A673 (cell line): ENCODE measurements at regions not wholly inside any gene's neighbourhood (a gene's known extent, or its start where the extent isn't known, plus 50 kb on each side); places are given as distances from the start of the nearest gene placed in this dataset.

Experiments used
- EZH2 ChIP-seq: fragments of 200-600 bp; sonication (generic); IDR thresholded peaks from 2 replicates; pipeline ENCODE4 v1.6.1; 2017; ENCODE audit warnings: borderline replicate concordance, low read depth, mild to moderate bottlenecking, mixed read lengths, antibody characterized with exemption, low read length; ENCODE audit not compliant: poor library complexity, severe bottlenecking
- TF ChIP-seq, protein P1 (sequence below): fragments of 300-800, 200-600 bp; sonication (generic); conservative IDR thresholded peaks from 2 replicates; pipeline ENCODE4 v1.5.1; 2017; ENCODE audit warnings: low read depth, mild to moderate bottlenecking, antibody characterized with exemption, low read length, moderate library complexity, mixed read lengths

DNA sequence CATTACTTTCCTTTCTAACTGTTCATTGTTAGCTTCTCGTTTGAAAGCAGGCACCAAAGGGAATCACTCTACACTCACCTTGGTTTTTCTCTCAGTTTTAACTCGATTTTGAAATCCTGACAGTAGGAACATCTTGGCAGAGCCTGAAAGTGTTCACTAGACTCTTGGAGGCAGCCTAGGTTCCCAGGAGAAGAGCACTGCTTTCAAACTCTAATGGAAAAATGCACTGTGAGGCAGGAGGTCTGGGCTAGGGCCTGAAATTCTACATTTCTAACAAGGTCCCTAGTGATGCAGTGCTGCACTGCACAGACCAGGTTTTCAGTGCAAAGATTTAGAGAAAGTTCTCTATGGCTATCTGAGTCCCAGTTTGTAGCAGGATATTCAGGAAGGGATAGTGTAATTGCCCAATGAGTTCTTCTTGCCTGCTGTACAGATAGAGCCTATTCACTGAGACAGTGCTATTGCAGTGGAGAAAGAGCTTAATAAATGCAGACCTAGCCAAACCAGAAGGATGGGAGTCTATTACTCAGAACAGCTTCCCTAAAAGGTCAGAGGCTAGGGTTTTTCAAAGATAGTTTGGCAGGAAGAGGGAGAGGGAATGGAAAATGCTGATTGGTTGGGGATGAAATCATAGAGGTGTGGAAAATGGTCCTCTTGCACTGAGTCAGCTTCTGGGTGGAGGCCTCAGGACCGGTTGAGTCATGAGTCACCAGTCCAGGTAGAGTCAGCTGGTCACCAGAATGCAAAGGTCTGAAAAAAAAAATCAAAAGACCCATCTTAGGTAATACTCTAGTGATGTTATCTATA, 153.9 kb downstream of the GPBP1 start:
- TF ChIP-seq, protein P1, sequence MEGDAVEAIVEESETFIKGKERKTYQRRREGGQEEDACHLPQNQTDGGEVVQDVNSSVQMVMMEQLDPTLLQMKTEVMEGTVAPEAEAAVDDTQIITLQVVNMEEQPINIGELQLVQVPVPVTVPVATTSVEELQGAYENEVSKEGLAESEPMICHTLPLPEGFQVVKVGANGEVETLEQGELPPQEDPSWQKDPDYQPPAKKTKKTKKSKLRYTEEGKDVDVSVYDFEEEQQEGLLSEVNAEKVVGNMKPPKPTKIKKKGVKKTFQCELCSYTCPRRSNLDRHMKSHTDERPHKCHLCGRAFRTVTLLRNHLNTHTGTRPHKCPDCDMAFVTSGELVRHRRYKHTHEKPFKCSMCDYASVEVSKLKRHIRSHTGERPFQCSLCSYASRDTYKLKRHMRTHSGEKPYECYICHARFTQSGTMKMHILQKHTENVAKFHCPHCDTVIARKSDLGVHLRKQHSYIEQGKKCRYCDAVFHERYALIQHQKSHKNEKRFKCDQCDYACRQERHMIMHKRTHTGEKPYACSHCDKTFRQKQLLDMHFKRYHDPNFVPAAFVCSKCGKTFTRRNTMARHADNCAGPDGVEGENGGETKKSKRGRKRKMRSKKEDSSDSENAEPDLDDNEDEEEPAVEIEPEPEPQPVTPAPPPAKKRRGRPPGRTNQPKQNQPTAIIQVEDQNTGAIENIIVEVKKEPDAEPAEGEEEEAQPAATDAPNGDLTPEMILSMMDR: no peak
- no peak for TF ChIP-seq EZH2
